ENCODE measurements at regions not wholly inside any gene's neighbourhood (a gene's known extent, or its start where the extent isn't known, plus 50 kb on each side); places are given as distances from the start of the nearest gene placed in this dataset.
A peak's percentile ranks its signal among the peaks of the same experiment; 100 is the strongest.

GRCh38 chr5:90066920-90067319 lies 342.6 kb downstream of the CETN3 start:
- Histone ChIP-seq H3K4me1 (ENCODE audit: control insufficient read depth, insufficient read depth, low read length) (no peaks in the 10 kb centered on the region), H3K27ac (ENCODE audit: low read length) (no peak overlapping the region), H3K27me3 (ENCODE audit: control insufficient read depth, insufficient read depth, low read length) (no peaks in the 10 kb centered on the region), H3K36me3 (ENCODE audit: control insufficient read depth, insufficient read depth, low read length) (no peaks in the 10 kb centered on the region), H3K4me3 (ENCODE audit: low read depth in 2 of 2, low read length in 2 of 2) (no peak overlapping the region), H3K9me3 (ENCODE audit: control insufficient read depth, insufficient read depth, low read depth, low read length) (peaks cover 6% of the 10 kb centered on the region; the same call in 1 of the 2 replicates)
- intact Hi-C loops (cut with micrococcal nuclease; ENCODE audit: unreplicated experiment) (no loop called here), in situ Hi-C loops (cut with HindIII; ENCODE audit: low pct_unique_long_range_greater_than_20kb, low sequenced_read_pairs) (no loop called here)
- DNase-seq (ENCODE audit: low read depth, low spot score) = no peak
- POLR2A ChIA-PET = no interaction called here
- ATAC-seq = no peak
- CTCF ChIA-PET = no interaction called here
- BruUV-seq (replicated peaks) = no TSS peak
- TF ChIP-seq POLR2AphosphoS5 (IDR thresholded peaks at IDR 0.05; ENCODE audit: low read depth, low read length) = no peak

DNA sequence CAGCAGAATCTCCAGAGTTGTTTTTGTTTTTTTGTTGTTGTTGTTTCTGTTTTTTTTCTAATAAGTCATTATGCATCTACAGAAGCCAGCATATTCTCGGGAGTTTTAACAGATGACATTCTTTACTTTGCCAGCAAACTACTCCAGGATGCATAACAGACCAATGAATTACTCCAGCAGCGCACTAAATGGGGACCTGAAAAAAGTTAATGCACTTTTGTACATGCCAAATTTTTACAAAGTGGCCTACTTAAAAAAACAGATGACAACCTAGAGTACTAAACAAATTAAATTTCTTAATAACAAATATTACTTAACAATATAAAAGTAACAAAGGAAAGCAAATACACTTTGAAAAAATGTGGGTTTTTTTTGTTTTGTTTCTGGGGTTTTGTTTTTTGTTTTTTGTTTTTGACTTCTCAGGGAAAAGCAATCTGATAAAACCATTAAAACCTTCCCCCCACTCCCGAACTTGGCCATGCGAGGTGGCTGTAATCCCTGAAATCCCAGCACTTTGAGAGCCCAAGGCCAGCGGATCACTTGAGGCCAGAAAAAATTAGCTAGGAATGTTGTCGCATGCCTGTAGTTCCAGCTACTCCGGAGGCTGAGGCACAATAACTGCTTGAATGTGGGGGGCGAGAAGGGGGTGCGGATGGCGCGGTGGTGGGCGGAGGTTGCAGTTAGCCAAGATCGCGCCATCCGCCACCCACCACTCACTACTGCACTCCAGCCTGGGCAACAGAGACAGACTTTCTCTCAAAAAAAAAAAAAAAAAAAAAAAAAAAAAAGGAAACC lies 352.4 kb downstream of the CETN3 start:
- in situ Hi-C loops (cut with HindIII; ENCODE audit: low pct_unique_long_range_greater_than_20kb, low sequenced_read_pairs) = no loop called here
- intact Hi-C loops (cut with micrococcal nuclease; ENCODE audit: unreplicated experiment) = no loop called here
- Histone ChIP-seq H3K36me3 (ENCODE audit: control insufficient read depth, insufficient read depth, low read length) (no peaks in the 10 kb centered on the region), H3K27ac (ENCODE audit: low read length) (no peak overlapping the region), H3K27me3 (ENCODE audit: control insufficient read depth, insufficient read depth, low read length) (no peaks in the 10 kb centered on the region), H3K9me3 (ENCODE audit: control insufficient read depth, insufficient read depth, low read depth, low read length) (no peaks in the 10 kb centered on the region), H3K4me3 (ENCODE audit: low read depth in 2 of 2, low read length in 2 of 2) (no peak overlapping the region), H3K4me1 (ENCODE audit: control insufficient read depth, insufficient read depth, low read length) (no peaks in the 10 kb centered on the region)
- DNase-seq (ENCODE audit: low read depth, low spot score) (no peak), ATAC-seq (no peak)
- TF ChIP-seq SIN3A (IDR thresholded peaks at IDR 0.05; ENCODE audit: borderline replicate concordance, insufficient read depth, low read depth, low read length) (no peak), POLR2AphosphoS5 (IDR thresholded peaks at IDR 0.05; ENCODE audit: low read depth, low read length) (no peak), TCF7L2 (IDR thresholded peaks at IDR 0.05; ENCODE audit: low read depth, low read length) (no peak), REST (IDR thresholded peaks at IDR 0.05; ENCODE audit: insufficient read depth in 1 of 2, low read depth in 2 of 2, low read length in 1 of 2) (no peak)
- TF ChIP-seq, protein P1, sequence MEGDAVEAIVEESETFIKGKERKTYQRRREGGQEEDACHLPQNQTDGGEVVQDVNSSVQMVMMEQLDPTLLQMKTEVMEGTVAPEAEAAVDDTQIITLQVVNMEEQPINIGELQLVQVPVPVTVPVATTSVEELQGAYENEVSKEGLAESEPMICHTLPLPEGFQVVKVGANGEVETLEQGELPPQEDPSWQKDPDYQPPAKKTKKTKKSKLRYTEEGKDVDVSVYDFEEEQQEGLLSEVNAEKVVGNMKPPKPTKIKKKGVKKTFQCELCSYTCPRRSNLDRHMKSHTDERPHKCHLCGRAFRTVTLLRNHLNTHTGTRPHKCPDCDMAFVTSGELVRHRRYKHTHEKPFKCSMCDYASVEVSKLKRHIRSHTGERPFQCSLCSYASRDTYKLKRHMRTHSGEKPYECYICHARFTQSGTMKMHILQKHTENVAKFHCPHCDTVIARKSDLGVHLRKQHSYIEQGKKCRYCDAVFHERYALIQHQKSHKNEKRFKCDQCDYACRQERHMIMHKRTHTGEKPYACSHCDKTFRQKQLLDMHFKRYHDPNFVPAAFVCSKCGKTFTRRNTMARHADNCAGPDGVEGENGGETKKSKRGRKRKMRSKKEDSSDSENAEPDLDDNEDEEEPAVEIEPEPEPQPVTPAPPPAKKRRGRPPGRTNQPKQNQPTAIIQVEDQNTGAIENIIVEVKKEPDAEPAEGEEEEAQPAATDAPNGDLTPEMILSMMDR (IDR thresholded peaks at IDR 0.05) = no peak
- no TSS peak for BruUV-seq (replicated peaks)
- ChIA-PET CTCF (no interaction called here), POLR2A (interaction anchor here (0.6 kb wide), 1 partner anchor 825 kb away, joined by 13 read pairs; no protein-coding TSS in a partner anchor)

DNA sequence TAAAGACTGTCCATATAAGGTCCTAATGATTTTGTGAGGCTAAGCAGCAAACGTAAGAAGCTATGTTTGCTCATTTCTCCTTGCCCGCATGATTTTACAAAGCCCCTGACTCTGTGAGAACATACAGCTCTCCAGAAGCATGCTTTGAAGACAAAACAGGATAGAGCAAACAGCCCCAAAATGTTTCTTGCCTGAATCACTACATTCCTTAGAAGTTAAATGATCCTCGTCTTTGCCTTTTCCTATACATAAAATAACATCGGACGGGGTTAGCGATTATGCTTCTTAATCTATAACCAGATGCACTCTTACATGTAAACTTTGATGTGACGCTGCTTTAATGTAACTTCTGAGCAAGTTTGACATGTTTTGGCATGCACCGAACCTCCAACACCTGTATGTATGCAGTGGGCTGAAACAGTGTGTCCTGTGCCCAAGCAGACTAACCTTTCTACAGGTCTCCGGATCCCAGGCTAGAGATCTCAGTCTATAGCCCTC lies 353.7 kb downstream of the CETN3 start:
- TF ChIP-seq TCF7L2 (IDR thresholded peaks at IDR 0.05; ENCODE audit: low read depth, low read length) = no peak
- TF ChIP-seq REST (IDR thresholded peaks at IDR 0.05; ENCODE audit: insufficient read depth in 1 of 2, low read depth in 2 of 2, low read length in 1 of 2) = no peak
- TF ChIP-seq, protein P1 (IDR thresholded peaks at IDR 0.05) = no peak
- no peak for TF ChIP-seq POLR2AphosphoS5 (IDR thresholded peaks at IDR 0.05; ENCODE audit: low read depth, low read length)
- DNase-seq (ENCODE audit: low read depth, low spot score) (peak; percentile 17), ATAC-seq (no peak)
- Histone ChIP-seq H3K4me1 (ENCODE audit: control insufficient read depth, insufficient read depth, low read length) (no peaks in the 10 kb centered on the region), H3K9me3 (ENCODE audit: control insufficient read depth, insufficient read depth, low read depth, low read length) (no peaks in the 10 kb centered on the region), H3K27me3 (ENCODE audit: control insufficient read depth, insufficient read depth, low read length) (no peaks in the 10 kb centered on the region), H3K4me3 (ENCODE audit: low read depth in 2 of 2, low read length in 2 of 2) (peak overlapping the region in 1 of 2 experiments; percentile 28; a peak in 2 of 4 replicates), H3K36me3 (ENCODE audit: control insufficient read depth, insufficient read depth, low read length) (no peaks in the 10 kb centered on the region), H3K27ac (ENCODE audit: low read length) (no peak overlapping the region)
- POLR2A ChIA-PET = no interaction called here
- intact Hi-C loops (cut with micrococcal nuclease; ENCODE audit: unreplicated experiment) (no loop called here), in situ Hi-C loops (cut with HindIII; ENCODE audit: low pct_unique_long_range_greater_than_20kb, low sequenced_read_pairs) (no loop called here)
- CTCF ChIA-PET = no interaction called here
- BruUV-seq (replicated peaks) = no TSS peak
